ENCODE measurements at regions not wholly inside any gene's neighbourhood (a gene's known extent, or its start where the extent isn't known, plus 50 kb on each side); places are given as distances from the start of the nearest gene placed in this dataset.

- DNase-seq (ENCODE audit: low read depth, low spot score) (no peak), FAIRE-seq (no peak)
- Histone ChIP-seq H4K20me1 (ENCODE audit: control insufficient read depth, extremely low read depth, insufficient read depth, low read length) (no peaks in the 10 kb centered on the region), H3K4me1 (ENCODE audit: control insufficient read depth, extremely low read depth, insufficient read depth, low read length) (no peaks in the 10 kb centered on the region), H2AFZ (ENCODE audit: control insufficient read depth, low read length) (no peak overlapping the region), H3K79me2 (ENCODE audit: control insufficient read depth, insufficient read depth, low read length) (no peaks in the 10 kb centered on the region), H3K36me3 (ENCODE audit: control insufficient read depth in 2 of 2, extremely low read depth in 1 of 2, insufficient read depth in 2 of 2, low read length in 2 of 2) (no peaks in the 10 kb centered on the region), H3K27ac (ENCODE audit: control insufficient read depth, insufficient read depth, low read length) (no peak overlapping the region), H3K27me3 (ENCODE audit: control insufficient read depth, extremely low read depth, insufficient read depth, low read length) (no peaks in the 10 kb centered on the region), H3K9ac (ENCODE audit: control insufficient read depth, extremely low read depth, insufficient read depth, low read length) (no peak overlapping the region), H3K9me1 (ENCODE audit: control insufficient read depth, extremely low read depth, insufficient read depth, low read length) (no peaks in the 10 kb centered on the region), H3K4me3 (ENCODE audit: control insufficient read depth in 2 of 3, extremely low read depth in 1 of 3, insufficient read depth in 2 of 3, low read depth in 1 of 3, low read length in 3 of 3) (no peak overlapping the region), H3K9me3 (ENCODE audit: control insufficient read depth, low read depth, low read length) (no peaks in the 10 kb centered on the region), H3K4me2 (ENCODE audit: control insufficient read depth, extremely low read depth, insufficient read depth, low read depth, low read length) (no peak overlapping the region)
- TF ChIP-seq CTCF (optimal IDR thresholded peaks at IDR 0.05 in 1 of 3, IDR thresholded peaks at IDR 0.05 in 1 of 3, conservative IDR thresholded peaks at IDR 0.05 in 1 of 3; ENCODE audit: extremely low read depth in 1 of 3, insufficient read depth in 2 of 3, low read length in 3 of 3), result no peak
- no peak for TF ChIP-seq EZH2 (IDR thresholded peaks at IDR 0.05; ENCODE audit: low read length)
- dilution Hi-C loops (cut with MboI; ENCODE audit: extremely low pct_ligation_motif_present, low sequenced_read_pairs), result no loop called here
Observed at GRCh38 chr6:166767230-166767629, 140.2 kb upstream of the RPS6KA2 start.

DNA sequence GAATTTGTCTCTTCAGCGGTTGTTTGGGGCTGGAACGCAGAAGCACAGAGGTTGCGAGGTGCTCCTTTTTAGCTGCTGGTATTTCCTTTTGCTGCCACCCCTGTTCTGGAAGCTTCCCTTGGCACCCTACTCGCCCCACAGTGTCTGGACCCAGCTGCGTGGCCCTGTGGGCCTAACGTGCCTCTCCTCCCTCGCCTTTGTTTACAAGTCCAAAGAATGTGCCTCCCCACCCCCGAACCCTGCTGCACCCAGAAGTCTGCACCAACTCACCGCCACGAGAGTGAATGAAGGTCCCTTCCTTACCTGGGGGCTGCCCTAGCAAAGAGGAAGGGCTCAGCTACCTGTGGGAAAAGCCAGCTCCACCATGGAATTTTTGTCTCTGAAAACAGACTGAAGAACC, 139.7 kb upstream of the RPS6KA2 start:
- H3K27ac ChIP-seq (ENCODE audit: control insufficient read depth, insufficient read depth, low read length), result no peak overlapping the region
- no peaks in the 10 kb centered on the region for H3K9me1 ChIP-seq (ENCODE audit: control insufficient read depth, extremely low read depth, insufficient read depth, low read length)
- H4K20me1 ChIP-seq (ENCODE audit: control insufficient read depth, extremely low read depth, insufficient read depth, low read length), result no peaks in the 10 kb centered on the region
- no peak overlapping the region for H3K4me3 ChIP-seq (ENCODE audit: control insufficient read depth in 2 of 3, extremely low read depth in 1 of 3, insufficient read depth in 2 of 3, low read depth in 1 of 3, low read length in 3 of 3)
- TF ChIP-seq CTCF (optimal IDR thresholded peaks at IDR 0.05 in 1 of 3, IDR thresholded peaks at IDR 0.05 in 1 of 3, conservative IDR thresholded peaks at IDR 0.05 in 1 of 3; ENCODE audit: extremely low read depth in 1 of 3, insufficient read depth in 2 of 3, low read length in 3 of 3) (no peak), EZH2 (IDR thresholded peaks at IDR 0.05; ENCODE audit: low read length) (no peak)
- H3K4me2 ChIP-seq (ENCODE audit: control insufficient read depth, extremely low read depth, insufficient read depth, low read depth, low read length), result no peak overlapping the region
- H3K9me3 ChIP-seq (ENCODE audit: control insufficient read depth, low read depth, low read length), result no peaks in the 10 kb centered on the region
- no peaks in the 10 kb centered on the region for H3K79me2 ChIP-seq (ENCODE audit: control insufficient read depth, insufficient read depth, low read length)
- no peaks in the 10 kb centered on the region for H3K36me3 ChIP-seq (ENCODE audit: control insufficient read depth in 2 of 2, extremely low read depth in 1 of 2, insufficient read depth in 2 of 2, low read length in 2 of 2)
- DNase-seq (ENCODE audit: low read depth, low spot score), result no peak
- H2AFZ ChIP-seq (ENCODE audit: control insufficient read depth, low read length), result no peak overlapping the region
- H3K27me3 ChIP-seq (ENCODE audit: control insufficient read depth, extremely low read depth, insufficient read depth, low read length), result no peaks in the 10 kb centered on the region
- FAIRE-seq, result no peak
- no peaks in the 10 kb centered on the region for H3K4me1 ChIP-seq (ENCODE audit: control insufficient read depth, extremely low read depth, insufficient read depth, low read length)
- no peak overlapping the region for H3K9ac ChIP-seq (ENCODE audit: control insufficient read depth, extremely low read depth, insufficient read depth, low read length)
- dilution Hi-C loops (cut with MboI; ENCODE audit: extremely low pct_ligation_motif_present, low sequenced_read_pairs), result no loop called here

All from keratinocyte (primary cell).